ENCODE measurements at regions not wholly inside any gene's neighbourhood (a gene's known extent, or its start where the extent isn't known, plus 50 kb on each side); places are given as distances from the start of the nearest gene placed in this dataset.

GRCh38 chr12:89253488-89253887 lies 98.8 kb downstream of the DUSP6 start:
- DNase-seq = no peak

- no peak for DNase-seq
Measured at GRCh38 chr12:89252284-89252683, 100.0 kb downstream of the DUSP6 start.

- DNase-seq = no peak
Measured at GRCh38 chr12:89251342-89252271, 100.7 kb downstream of the DUSP6 start.

- no peak for DNase-seq
Measured at GRCh38 chr12:89250636-89251035, 101.7 kb downstream of the DUSP6 start.

GRCh38 chr12:89250213-89250612 lies 102.1 kb downstream of the DUSP6 start:
- no peak for DNase-seq

- DNase-seq = no peak
Measured at GRCh38 chr12:89247967-89248366, 104.3 kb downstream of the DUSP6 start.

GRCh38 chr12:89247541-89247942 lies 104.8 kb downstream of the DUSP6 start:
- DNase-seq = no peak

GRCh38 chr12:89245090-89245489 lies 107.2 kb downstream of the DUSP6 start:
- peak; percentile 50 for DNase-seq

GRCh38 chr12:89244536-89244935 lies 107.8 kb downstream of the DUSP6 start:
- peak; percentile 16 for DNase-seq

GRCh38 chr12:89243771-89244170 lies 108.5 kb downstream of the DUSP6 start:
- DNase-seq = no peak

GRCh38 chr12:89239534-89239933 lies 112.8 kb downstream of the DUSP6 start:
- DNase-seq = no peak

GRCh38 chr12:89238593-89238992 lies 113.7 kb downstream of the DUSP6 start:
- no peak for DNase-seq

- no peak for DNase-seq
Measured at GRCh38 chr12:89237763-89238162, 114.5 kb downstream of the DUSP6 start.

GRCh38 chr12:89236748-89237383 lies 115.4 kb downstream of the DUSP6 start:
- no peak for DNase-seq

GRCh38 chr12:89236237-89236636 lies 116.1 kb downstream of the DUSP6 start:
- DNase-seq = no peak

- DNase-seq = no peak
Measured at GRCh38 chr12:89235189-89235993, 116.9 kb downstream of the DUSP6 start.

- no peak for DNase-seq
Measured at GRCh38 chr12:89234324-89235114, 117.8 kb downstream of the DUSP6 start.

- no peak for DNase-seq
Measured at GRCh38 chr12:89231686-89232085, 120.6 kb downstream of the DUSP6 start.

- no peak for DNase-seq
Measured at GRCh38 chr12:89230376-89231315, 121.7 kb downstream of the DUSP6 start.

- no peak for DNase-seq
Measured at GRCh38 chr12:89228491-89228890, 123.8 kb downstream of the DUSP6 start.

GRCh38 chr12:89227774-89228173 lies 124.5 kb downstream of the DUSP6 start:
- no peak for DNase-seq

All from CD4-positive, alpha-beta T cell treated with Interleukin-6 for 4 hours (primary cell).